HG03342 (cell line): ENCODE measurements at regions not wholly inside any gene's neighbourhood (a gene's known extent, or its start where the extent isn't known, plus 50 kb on each side); places are given as distances from the start of the nearest gene placed in this dataset.

ENCODE experiments used
- ATAC-seq: cut with Tn5 transposase; IDR thresholded peaks from one replicate; pipeline ENCODE4 v1.9.1; 2021; ENCODE audit warnings: mild to moderate bottlenecking, moderate library complexity; ENCODE audit not compliant: unreplicated experiment

DNA sequence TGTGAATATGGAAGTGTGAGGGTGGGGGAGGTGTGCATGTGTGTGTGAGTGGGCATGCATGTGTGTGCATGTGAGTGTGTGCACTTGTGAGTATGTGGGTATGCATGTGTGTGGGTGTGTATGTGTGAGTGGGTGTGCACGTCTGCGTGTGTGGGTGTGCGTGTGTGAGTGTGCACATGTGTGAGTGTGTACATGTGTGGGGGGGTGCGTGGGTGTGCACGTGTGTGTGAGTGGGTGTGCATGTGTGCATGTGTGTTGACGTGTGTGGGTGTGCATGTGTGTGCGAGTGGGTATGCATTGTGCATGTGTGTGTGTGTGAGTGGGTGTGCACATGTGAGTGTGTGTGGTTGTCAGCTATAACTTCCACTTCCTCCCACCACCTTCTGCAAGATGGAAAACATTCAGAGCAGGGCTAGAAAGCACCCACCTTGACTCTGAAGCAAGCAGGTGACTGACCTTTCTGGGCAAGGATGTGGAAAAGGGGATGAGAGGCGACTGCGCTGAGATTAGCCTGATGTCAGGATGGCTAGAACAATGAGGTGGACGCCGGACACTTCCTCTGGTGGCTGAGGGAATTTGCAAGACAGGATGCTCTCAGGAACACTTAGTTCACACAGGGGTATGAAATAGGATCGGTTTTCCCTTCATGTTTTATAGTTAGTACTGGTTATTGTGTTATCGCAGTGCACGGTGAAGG, 103.6 kb downstream of the ACKR3 start:
- ATAC-seq = no peak

GRCh38 chr2:236673823-236674185, 104.2 kb downstream of the ACKR3 start:
- no peak for ATAC-seq

DNA sequence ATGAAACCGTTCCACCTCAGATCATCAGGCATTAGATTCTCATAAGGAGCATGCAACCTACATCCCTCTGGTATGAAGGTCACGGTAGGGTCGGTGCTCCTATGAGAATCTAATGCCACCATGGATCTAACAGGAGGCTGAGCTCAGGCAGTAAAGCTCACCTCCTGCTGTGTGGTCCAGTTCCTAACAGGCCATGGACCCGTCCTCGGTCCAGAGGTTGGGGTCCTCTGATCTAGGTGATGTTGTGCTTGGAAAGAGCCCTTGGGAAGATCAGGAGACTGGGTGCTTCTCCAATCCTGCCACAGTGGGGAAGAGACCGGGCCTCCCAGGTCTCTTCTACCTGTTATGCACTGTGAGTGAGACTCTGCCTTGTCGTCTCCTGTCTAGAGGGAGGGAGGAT, 104.6 kb downstream of the ACKR3 start:
- ATAC-seq = no peak

DNA sequence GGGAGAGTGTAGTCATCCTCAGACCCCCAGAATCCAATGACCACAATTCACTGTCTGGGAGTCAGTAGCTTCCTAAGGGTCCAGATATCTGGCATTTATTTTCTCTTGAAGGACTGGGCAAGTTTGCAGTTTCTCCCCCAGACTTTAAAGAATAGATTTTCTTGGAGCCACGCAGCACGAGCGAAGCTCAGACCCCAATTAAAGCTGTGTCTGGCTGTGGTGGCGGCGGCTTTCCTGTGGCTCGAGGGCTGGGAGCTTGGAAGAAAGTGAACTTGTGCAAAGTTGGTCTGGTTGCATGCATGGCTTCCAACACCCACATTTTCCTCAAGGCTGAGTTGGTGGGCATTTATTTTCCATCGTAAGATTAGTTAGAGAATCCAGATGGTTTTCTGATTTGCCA, 105.0 kb downstream of the ACKR3 start:
- no peak for ATAC-seq

GRCh38 chr2:236675051-236675450, 105.4 kb downstream of the ACKR3 start:
- no peak for ATAC-seq

GRCh38 chr2:236675526-236675925, 105.9 kb downstream of the ACKR3 start:
- ATAC-seq = no peak

DNA sequence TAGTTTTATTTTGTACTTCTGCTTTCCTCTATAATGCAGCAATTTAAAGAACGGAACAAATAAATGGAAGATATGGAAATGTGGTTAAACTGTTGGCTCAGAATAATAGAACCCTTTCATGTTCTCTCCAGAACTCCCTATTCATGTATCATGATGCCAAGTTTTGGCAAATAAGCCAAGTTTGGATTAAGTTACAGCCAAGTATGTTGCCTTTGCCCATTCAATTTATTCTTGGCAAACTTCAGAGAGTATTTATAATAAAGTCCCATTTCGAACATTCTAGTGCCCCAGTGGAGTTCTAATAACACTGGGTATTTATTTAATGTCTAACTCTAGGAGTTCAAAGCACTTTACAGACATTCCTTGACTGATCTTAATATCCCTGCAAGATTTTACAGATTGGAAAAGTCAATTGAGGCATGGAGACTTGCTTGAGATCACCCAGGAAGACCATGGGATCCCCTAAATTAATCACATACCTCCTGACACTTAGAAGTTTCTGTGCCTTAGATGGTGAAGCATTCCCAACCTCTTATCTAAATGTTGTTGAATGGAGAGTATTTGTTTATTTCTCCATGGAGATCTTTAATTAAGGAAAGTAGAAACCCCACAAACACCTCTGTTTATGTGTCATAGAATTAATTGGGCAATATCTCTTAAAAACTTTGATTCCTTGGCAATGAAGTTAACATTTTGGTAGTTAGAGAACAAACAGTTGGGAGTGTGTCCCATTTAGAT, 106.7 kb downstream of the ACKR3 start:
- ATAC-seq = no peak

DNA sequence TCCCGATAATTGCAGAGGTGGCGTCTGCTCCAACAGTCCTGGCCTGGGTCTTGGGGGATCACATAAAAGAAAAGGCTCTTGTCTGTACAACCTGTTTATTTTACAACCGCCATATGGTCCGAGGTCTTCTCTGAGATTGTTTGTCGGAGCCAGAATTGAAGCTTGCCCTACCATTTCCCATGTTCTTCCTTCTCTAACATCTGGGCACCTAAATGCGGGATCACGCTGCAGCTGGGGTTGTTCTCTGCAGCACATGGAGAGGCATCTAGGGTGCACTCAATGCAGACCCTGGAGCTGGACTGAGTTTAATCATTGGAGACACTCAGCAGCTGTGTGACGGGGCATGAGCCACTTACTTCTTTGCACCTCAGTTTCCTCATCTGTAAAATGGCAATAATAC, 107.7 kb downstream of the ACKR3 start:
- no peak for ATAC-seq

- ATAC-seq = no peak
These were observed 108.8 kb downstream of the ACKR3 start for GRCh38 chr2:236678307-236678975.

DNA sequence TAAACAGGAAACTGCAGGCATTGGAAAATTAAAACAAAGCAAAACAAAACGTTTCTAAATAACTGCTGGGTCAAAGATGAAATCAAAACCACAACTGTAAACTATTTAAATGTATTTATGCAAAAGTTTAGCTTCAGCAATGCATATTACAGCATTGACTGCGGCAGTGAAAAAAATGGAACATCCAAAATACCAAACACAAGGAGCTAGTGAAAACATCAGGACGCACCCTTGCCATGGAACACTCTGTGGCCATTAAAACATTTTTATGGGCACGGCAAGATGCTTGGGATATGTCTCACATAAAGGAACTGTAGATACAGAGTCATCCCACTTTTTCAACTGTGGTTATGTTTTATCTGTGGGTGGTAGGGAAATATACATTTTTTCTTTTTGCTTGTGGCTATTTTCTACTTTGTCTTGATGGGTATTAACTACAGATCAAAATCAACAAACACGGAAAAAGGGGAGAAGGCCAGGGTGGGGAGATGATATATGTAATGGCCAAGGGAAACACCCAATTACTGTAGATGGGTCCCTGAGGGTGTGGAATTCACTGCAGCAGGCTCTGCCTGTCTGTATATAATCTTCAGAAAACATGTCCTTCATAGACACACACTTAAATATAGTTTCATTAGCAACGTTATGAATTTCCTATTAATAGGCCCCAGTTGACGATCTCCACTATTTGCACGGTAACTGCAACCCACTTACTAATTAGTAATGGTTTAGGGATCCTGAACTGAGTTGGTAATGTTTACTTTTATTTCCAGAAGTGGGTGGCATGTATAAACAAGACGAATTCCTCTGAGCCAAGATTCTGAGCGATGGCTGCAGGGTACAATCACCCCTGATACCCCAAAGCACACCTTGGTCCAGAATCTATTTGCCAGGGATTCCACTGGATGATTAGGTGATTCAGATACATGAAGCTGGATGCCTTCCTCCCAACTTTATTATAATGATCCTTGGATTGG, 110.5 kb downstream of the ACKR3 start:
- ATAC-seq = no peak

DNA sequence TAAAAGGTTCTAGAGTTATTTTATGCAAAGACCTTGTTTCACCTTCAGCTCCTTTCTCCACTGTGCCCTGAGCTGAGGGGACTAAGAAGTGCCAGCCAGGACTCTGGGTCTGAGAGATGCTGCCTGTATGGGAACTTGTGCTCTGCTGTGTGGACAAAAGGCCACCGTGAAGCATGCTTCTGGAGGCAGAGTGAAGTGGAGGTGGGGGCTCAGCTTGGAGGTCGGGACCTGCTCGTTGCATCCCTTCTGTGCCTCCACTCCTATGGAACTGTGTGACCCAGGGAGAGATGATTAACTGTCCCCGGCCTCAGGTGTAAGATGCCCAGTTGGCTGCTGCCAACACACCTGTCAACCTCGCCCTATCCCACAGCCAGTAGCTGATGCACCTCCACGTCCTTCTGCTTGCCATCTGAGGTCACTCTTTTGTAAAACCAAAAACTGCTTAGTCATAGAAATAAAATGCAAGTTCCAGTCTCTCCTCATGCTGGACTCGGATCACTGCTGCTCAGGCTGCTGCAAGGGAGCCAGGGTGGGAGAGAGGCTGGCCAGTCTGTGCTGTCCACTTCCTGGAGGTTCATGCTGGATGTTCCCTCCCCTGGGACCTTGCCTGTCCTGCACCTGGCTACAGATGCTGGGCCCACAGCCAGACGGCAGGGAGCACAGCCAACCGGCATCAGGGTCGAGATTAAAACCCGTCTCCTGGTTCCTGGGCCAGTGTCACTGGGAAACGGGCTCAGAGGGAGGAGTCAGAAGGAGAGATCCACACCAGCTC, 113.2 kb downstream of the ACKR3 start:
- no peak for ATAC-seq

DNA sequence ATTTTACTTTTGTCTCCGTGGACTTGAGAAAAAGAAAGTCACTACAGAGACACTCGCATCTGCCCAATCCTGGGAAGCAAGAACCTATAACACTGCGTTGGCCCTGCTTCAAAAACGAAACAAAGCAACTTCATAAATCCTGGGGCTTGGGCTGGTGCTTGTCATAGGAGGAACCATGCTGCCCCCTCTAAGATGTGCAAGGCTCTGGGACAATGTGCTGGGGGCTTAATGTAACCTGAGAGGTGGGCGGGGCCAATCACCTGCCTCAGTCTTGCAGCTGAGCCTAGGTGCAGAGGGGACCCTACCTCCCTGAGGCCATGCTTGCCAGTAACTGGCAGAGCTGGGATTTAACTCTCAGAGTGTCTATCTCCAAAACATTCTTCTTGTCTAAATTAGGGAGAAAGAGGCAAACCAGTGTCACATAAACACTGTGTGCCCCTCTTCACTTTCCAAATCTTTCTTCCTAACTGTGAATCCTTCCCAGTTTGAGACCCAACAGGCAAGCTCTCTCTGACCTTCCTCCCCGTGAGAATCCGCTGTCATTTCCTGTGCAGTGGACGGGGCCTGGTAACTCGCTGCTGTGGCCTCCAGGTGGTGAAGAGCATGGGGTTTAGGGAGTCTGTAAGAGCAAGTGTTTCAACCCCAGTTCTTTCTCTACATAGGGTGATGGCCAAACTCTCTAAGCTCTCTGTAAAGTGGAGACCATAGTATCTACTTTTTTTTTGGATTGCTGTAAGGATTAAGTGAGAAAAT, 115.1 kb downstream of the ACKR3 start:
- ATAC-seq = no peak

GRCh38 chr2:236685361-236685760, 115.7 kb downstream of the ACKR3 start:
- no peak for ATAC-seq

GRCh38 chr2:236685979-236686520, 116.4 kb downstream of the ACKR3 start:
- ATAC-seq = no peak

DNA sequence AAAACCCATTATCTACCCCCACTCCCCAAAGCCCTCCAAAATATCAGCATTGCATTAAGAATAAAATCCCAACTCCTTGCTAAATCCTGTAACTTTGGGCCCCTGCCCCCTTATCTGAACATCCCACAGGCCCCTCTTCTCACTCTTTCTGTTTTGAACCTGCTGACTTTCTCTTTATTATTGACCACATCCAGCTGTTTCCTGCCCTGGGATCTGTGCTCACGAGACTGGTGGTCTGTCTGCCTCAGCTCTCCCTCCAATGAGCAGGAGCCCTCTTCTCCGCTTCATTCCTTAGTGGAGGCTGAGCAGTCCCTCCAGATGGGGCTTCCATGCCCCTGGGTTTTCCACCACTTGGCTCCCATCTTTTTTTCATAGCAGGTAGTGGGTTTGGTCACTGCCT, 116.9 kb downstream of the ACKR3 start:
- no peak for ATAC-seq

- ATAC-seq = no peak
These were observed 117.8 kb downstream of the ACKR3 start for GRCh38 chr2:236687296-236687965.

DNA sequence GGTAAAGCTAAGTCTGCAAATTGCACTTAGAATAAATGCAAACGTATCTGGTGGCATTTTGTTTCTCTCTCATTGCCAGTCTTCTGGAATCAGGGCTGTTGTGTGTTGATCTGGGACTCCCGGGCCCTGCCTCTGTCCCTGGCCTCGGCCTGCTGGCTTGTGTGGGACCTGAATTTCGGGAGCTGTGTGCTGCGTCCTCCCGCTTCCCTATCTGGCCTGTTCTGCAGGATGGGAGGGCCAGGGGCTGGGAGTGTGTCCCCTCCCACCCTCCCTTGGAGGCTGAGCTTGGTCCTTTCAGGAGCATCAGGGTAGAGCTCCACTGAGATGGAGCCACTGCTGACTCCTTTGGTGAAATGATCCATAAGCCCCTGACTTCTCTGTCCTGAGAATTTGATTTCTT, 118.5 kb downstream of the ACKR3 start:
- ATAC-seq = no peak

DNA sequence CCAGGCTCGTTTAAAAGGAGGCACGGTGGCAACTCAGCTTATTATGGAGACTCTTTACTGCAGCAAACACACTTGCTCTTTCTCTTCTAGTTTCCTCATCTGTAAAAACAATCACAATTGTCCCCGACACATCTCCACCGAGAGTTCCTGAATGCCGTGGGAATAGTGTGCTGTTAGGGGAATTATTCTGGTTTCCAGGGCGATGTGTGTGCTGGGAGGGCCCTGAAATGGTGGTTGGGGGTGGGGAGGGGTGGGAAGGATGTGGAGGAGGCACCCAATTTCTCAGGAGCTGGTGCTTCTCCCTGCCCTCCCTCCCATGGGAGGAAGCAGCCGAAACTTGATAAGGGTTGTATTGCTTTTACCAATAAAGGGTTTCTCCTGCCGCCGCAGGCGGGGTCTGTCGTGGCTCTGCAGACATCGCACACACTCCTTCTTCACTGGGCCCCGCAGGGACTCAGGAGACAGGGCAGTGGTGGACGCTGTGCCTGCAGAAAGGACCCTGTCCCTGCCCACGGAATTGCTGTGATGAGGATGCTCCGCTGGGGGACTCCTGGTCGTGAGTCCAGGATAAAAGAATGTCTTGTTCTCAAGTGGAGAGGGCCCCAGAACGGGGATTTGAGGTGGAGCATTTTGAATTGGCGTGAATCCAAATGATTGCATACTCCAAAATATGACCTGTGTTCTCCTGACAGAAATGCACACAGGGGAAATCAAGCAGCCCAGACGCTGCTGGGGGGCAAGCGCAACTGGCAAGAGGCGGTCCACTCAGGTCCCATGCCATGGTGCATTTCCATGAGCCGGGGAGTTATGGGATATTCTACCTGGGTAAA, 119.2 kb downstream of the ACKR3 start:
- no peak for ATAC-seq
